ENCODE measurements at regions not wholly inside any gene's neighbourhood (a gene's known extent, or its start where the extent isn't known, plus 50 kb on each side); places are given as distances from the start of the nearest gene placed in this dataset.

GRCh38 chr20:57106030-57106682 lies 160.3 kb downstream of the BMP7 start:
- H3K9me3 ChIP-seq (ENCODE audit: control extremely low read depth in 1 of 5, control insufficient read depth in 4 of 5, insufficient read depth in 2 of 5, low read depth in 1 of 5, low read length in 4 of 5) = no peaks in the 10 kb centered on the region
- no peak overlapping the region for H3K4me3 ChIP-seq (ENCODE audit: control insufficient read depth in 1 of 7, extremely low read depth in 1 of 7, insufficient read depth in 4 of 7, low read depth in 2 of 7, low read length in 6 of 7)
- H3K27me3 ChIP-seq (replicated peaks in 2 of 5; ENCODE audit: control insufficient read depth in 4 of 5, insufficient read depth in 5 of 5, low read length in 4 of 5) = peaks cover 0 to 27% (median 1%) of the 10 kb centered on the region in 5 experiments
- no peaks in the 10 kb centered on the region for H3K4me1 ChIP-seq (ENCODE audit: control extremely low read depth in 1 of 4, control insufficient read depth in 4 of 4, insufficient read depth in 4 of 4, low read length in 3 of 4)
- WGBS (ENCODE audit: insufficient coverage) = 88% methylated on average over 12 of the region's 12 CpGs
- DNase-seq = no peak
- no peak overlapping the region for H3K27ac ChIP-seq (ENCODE audit: insufficient read depth in 1 of 2, low read depth in 1 of 2, low read length in 2 of 2, poor library complexity in 1 of 2, severe bottlenecking in 2 of 2)
- CTCF ChIA-PET = no interaction called here
- POLR2A ChIA-PET = no interaction called here
- H3K36me3 ChIP-seq (ENCODE audit: control insufficient read depth in 4 of 4, insufficient read depth in 4 of 4, low read length in 3 of 4) = no peaks in the 10 kb centered on the region

DNA sequence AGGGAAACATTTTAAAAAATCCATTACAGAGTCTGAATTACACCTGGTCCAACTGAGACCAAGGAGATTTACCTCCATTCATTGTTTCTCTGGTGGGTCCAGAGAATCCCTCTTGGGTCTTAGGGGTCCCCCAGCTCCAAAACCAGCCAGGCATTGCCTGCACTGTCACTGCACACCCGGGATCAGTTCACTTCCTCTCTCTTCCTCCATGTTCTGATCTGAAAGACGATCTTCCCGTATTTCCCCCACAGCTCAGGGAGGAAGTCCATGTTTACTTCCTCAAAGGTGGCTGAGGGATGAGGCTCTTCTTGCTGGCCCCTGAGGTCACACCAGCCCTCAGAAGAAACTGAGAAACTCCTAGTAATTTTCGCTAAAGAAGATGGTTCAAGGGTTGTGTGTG lies 159.7 kb downstream of the BMP7 start:
- ChIA-PET POLR2A (no interaction called here), CTCF (no interaction called here)
- Histone ChIP-seq H3K36me3 (ENCODE audit: control insufficient read depth in 4 of 4, insufficient read depth in 4 of 4, low read length in 3 of 4) (no peaks in the 10 kb centered on the region), H3K4me1 (ENCODE audit: control extremely low read depth in 1 of 4, control insufficient read depth in 4 of 4, insufficient read depth in 4 of 4, low read length in 3 of 4) (no peaks in the 10 kb centered on the region), H3K27ac (ENCODE audit: insufficient read depth in 1 of 2, low read depth in 1 of 2, low read length in 2 of 2, poor library complexity in 1 of 2, severe bottlenecking in 2 of 2) (no peak overlapping the region), H3K9me3 (ENCODE audit: control extremely low read depth in 1 of 5, control insufficient read depth in 4 of 5, insufficient read depth in 2 of 5, low read depth in 1 of 5, low read length in 4 of 5) (no peaks in the 10 kb centered on the region), H3K27me3 (replicated peaks in 2 of 5; ENCODE audit: control insufficient read depth in 4 of 5, insufficient read depth in 5 of 5, low read length in 4 of 5) (peaks cover 0 to 28% (median 1%) of the 10 kb centered on the region in 5 experiments), H3K4me3 (ENCODE audit: control insufficient read depth in 1 of 7, extremely low read depth in 1 of 7, insufficient read depth in 4 of 7, low read depth in 2 of 7, low read length in 6 of 7) (no peak overlapping the region)
- 20% methylated on average over 1 of the region's 4 CpGs for WGBS (ENCODE audit: insufficient coverage)
- DNase-seq = no peak

- ChIA-PET CTCF (no interaction called here), POLR2A (no interaction called here)
- DNase-seq = no peak
- Histone ChIP-seq H3K27me3 (replicated peaks in 2 of 5; ENCODE audit: control insufficient read depth in 4 of 5, insufficient read depth in 5 of 5, low read length in 4 of 5) (peaks cover 0 to 28% (median 1%) of the 10 kb centered on the region in 5 experiments), H3K4me3 (ENCODE audit: control insufficient read depth in 1 of 7, extremely low read depth in 1 of 7, insufficient read depth in 4 of 7, low read depth in 2 of 7, low read length in 6 of 7) (no peak overlapping the region), H3K27ac (ENCODE audit: insufficient read depth in 1 of 2, low read depth in 1 of 2, low read length in 2 of 2, poor library complexity in 1 of 2, severe bottlenecking in 2 of 2) (no peak overlapping the region), H3K4me1 (ENCODE audit: control extremely low read depth in 1 of 4, control insufficient read depth in 4 of 4, insufficient read depth in 4 of 4, low read length in 3 of 4) (no peaks in the 10 kb centered on the region), H3K36me3 (ENCODE audit: control insufficient read depth in 4 of 4, insufficient read depth in 4 of 4, low read length in 3 of 4) (no peaks in the 10 kb centered on the region), H3K9me3 (ENCODE audit: control extremely low read depth in 1 of 5, control insufficient read depth in 4 of 5, insufficient read depth in 2 of 5, low read depth in 1 of 5, low read length in 4 of 5) (no peaks in the 10 kb centered on the region)
- WGBS (ENCODE audit: insufficient coverage) = 88% methylated on average over 13 of the region's 13 CpGs
These were observed 159.2 kb downstream of the BMP7 start for GRCh38 chr20:57107208-57107607.

- CTCF ChIA-PET = no interaction called here
- no peak overlapping the region for H3K4me3 ChIP-seq (ENCODE audit: control insufficient read depth in 1 of 7, extremely low read depth in 1 of 7, insufficient read depth in 4 of 7, low read depth in 2 of 7, low read length in 6 of 7)
- WGBS (ENCODE audit: insufficient coverage) = 72% methylated on average over 2 of the region's 4 CpGs
- no peak overlapping the region for H3K27ac ChIP-seq (ENCODE audit: insufficient read depth in 1 of 2, low read depth in 1 of 2, low read length in 2 of 2, poor library complexity in 1 of 2, severe bottlenecking in 2 of 2)
- H3K9me3 ChIP-seq (ENCODE audit: control extremely low read depth in 1 of 5, control insufficient read depth in 4 of 5, insufficient read depth in 2 of 5, low read depth in 1 of 5, low read length in 4 of 5) = no peaks in the 10 kb centered on the region
- POLR2A ChIA-PET = no interaction called here
- peaks cover 0 to 29% (median 1%) of the 10 kb centered on the region in 5 experiments for H3K27me3 ChIP-seq (replicated peaks in 2 of 5; ENCODE audit: control insufficient read depth in 4 of 5, insufficient read depth in 5 of 5, low read length in 4 of 5)
- no peaks in the 10 kb centered on the region for H3K4me1 ChIP-seq (ENCODE audit: control extremely low read depth in 1 of 4, control insufficient read depth in 4 of 4, insufficient read depth in 4 of 4, low read length in 3 of 4)
- no peak for DNase-seq
- H3K36me3 ChIP-seq (ENCODE audit: control insufficient read depth in 4 of 4, insufficient read depth in 4 of 4, low read length in 3 of 4) = no peaks in the 10 kb centered on the region
These were observed 158.2 kb downstream of the BMP7 start for GRCh38 chr20:57108218-57108617.

DNA sequence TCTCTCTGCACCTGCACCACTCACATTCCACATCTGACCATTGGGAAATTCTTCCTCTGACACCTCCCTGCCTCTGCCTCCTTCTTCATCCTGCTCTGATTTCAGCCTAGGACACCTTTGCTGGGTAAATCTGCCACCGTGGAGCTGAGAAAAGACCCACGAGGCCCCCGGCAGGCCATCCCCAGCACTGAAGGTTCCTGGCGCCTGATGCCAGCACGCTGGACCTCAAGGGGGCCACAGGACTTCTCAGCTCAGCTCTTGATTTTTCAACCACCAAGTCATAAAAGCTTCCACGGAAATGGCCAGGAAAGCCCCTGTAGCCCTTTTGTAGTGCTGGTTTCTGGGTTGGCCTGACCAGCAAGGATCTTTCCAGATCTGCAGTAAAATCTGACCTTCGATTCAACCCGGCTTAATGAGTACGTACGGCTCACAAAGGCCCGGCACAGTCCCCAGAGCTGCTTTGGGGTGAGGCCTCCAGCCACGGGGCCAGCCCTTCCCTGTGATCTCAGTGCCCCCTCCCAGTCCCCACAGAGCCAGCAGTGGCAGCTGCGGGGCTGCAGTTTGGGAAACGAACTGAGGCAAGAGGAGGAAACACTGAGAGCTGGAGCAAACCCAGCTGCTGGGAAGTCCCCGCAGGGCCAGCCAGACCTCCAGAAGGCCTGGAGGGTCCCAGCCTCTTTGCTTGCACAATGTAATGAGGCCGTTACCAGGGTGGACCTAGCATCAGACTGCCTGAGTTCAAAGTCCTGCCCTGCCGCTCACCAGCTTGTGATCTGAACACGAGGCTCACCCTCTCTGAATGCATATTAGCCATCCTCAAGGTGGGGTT lies 157.5 kb downstream of the BMP7 start:
- ChIA-PET CTCF (no interaction called here), POLR2A (no interaction called here)
- H3K27ac ChIP-seq (ENCODE audit: insufficient read depth in 1 of 2, low read depth in 1 of 2, low read length in 2 of 2, poor library complexity in 1 of 2, severe bottlenecking in 2 of 2) = no peak overlapping the region
- H3K4me3 ChIP-seq (ENCODE audit: control insufficient read depth in 1 of 7, extremely low read depth in 1 of 7, insufficient read depth in 4 of 7, low read depth in 2 of 7, low read length in 6 of 7) = no peak overlapping the region
- no peaks in the 10 kb centered on the region for H3K9me3 ChIP-seq (ENCODE audit: control extremely low read depth in 1 of 5, control insufficient read depth in 4 of 5, insufficient read depth in 2 of 5, low read depth in 1 of 5, low read length in 4 of 5)
- H3K27me3 ChIP-seq (replicated peaks in 2 of 5; ENCODE audit: control insufficient read depth in 4 of 5, insufficient read depth in 5 of 5, low read length in 4 of 5) = peaks cover 0 to 29% (median 1%) of the 10 kb centered on the region in 5 experiments
- H3K4me1 ChIP-seq (ENCODE audit: control extremely low read depth in 1 of 4, control insufficient read depth in 4 of 4, insufficient read depth in 4 of 4, low read length in 3 of 4) = no peaks in the 10 kb centered on the region
- no peak for DNase-seq
- H3K36me3 ChIP-seq (ENCODE audit: control insufficient read depth in 4 of 4, insufficient read depth in 4 of 4, low read length in 3 of 4) = no peaks in the 10 kb centered on the region
- WGBS (ENCODE audit: insufficient coverage) = 74% methylated on average over 17 of the region's 18 CpGs

DNA sequence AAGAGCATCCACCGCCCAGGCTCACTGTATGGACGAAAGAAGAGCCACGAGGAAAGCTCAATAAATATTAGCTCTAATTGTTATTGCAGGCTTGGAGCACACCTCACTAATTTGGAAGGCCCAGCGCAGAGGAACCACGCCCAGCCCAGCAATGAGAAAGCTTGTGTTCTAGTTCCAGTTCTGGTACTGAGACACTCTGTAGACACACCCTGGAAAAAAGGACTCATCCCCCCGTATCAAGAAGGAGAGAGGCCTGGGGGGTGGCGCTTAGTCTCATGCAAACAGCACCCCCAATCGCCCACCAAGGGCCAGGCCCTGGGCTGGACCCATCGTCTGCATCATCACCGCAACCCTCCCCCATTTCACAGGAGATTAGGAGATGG lies 156.9 kb downstream of the BMP7 start:
- 93% methylated on average over 9 of the region's 10 CpGs for WGBS (ENCODE audit: insufficient coverage)
- H3K36me3 ChIP-seq (ENCODE audit: control insufficient read depth in 4 of 4, insufficient read depth in 4 of 4, low read length in 3 of 4) = no peaks in the 10 kb centered on the region

More for the DNA sequence above, 156.9 kb downstream of the BMP7 start:
- H3K27me3 ChIP-seq (replicated peaks in 2 of 5; ENCODE audit: control insufficient read depth in 4 of 5, insufficient read depth in 5 of 5, low read length in 4 of 5) = peaks cover 0 to 28% (median 0%) of the 10 kb centered on the region in 5 experiments
- no peaks in the 10 kb centered on the region for H3K9me3 ChIP-seq (ENCODE audit: control extremely low read depth in 1 of 5, control insufficient read depth in 4 of 5, insufficient read depth in 2 of 5, low read depth in 1 of 5, low read length in 4 of 5)
- DNase-seq = no peak
- no peak overlapping the region for H3K27ac ChIP-seq (ENCODE audit: insufficient read depth in 1 of 2, low read depth in 1 of 2, low read length in 2 of 2, poor library complexity in 1 of 2, severe bottlenecking in 2 of 2)
- ChIA-PET POLR2A (no interaction called here), CTCF (no interaction called here)
- no peak overlapping the region for H3K4me3 ChIP-seq (ENCODE audit: control insufficient read depth in 1 of 7, extremely low read depth in 1 of 7, insufficient read depth in 4 of 7, low read depth in 2 of 7, low read length in 6 of 7)
- H3K4me1 ChIP-seq (ENCODE audit: control extremely low read depth in 1 of 4, control insufficient read depth in 4 of 4, insufficient read depth in 4 of 4, low read length in 3 of 4) = no peaks in the 10 kb centered on the region

All from common myeloid progenitor, CD34-positive (primary cell).